ENCODE measurements at regions not wholly inside any gene's neighbourhood (a gene's known extent, or its start where the extent isn't known, plus 50 kb on each side); places are given as distances from the start of the nearest gene placed in this dataset.
"Not testable (repeated sequence)": the region's sequence is repeated elsewhere in the genome, so short reads cannot be mapped to it uniquely, and the experiment has no call there.

GRCh38 chr15:81939604-81940440 lies 106.0 kb downstream of the MEX3B start:
- no peak for DNase-seq (ENCODE audit: low spot score)

- DNase-seq (ENCODE audit: low spot score): no peak
These were observed 108.6 kb downstream of the MEX3B start for GRCh38 chr15:81937189-81937588.

GRCh38 chr15:81930582-81931369 lies 115.0 kb downstream of the MEX3B start:
- DNase-seq (ENCODE audit: low spot score): no peak

- DNase-seq (ENCODE audit: low spot score): no peak
These were observed 116.3 kb downstream of the MEX3B start for GRCh38 chr15:81929557-81929956.

- DNase-seq (ENCODE audit: low spot score): no peak
These were observed 118.8 kb downstream of the MEX3B start for GRCh38 chr15:81926981-81927380.

GRCh38 chr15:81924729-81925128 lies 121.1 kb downstream of the MEX3B start:
- DNase-seq (ENCODE audit: low spot score): no peak

- no peak for DNase-seq (ENCODE audit: low spot score)
These were observed 122.1 kb downstream of the MEX3B start for GRCh38 chr15:81923561-81924350.

- no peak for DNase-seq (ENCODE audit: low spot score)
These were observed 123.7 kb downstream of the MEX3B start for GRCh38 chr15:81922143-81922542.

- no peak for DNase-seq (ENCODE audit: low spot score)
These were observed 124.7 kb downstream of the MEX3B start for GRCh38 chr15:81921163-81921562.

GRCh38 chr15:81918767-81919166 lies 127.1 kb downstream of the MEX3B start:
- DNase-seq (ENCODE audit: low spot score): not testable (repeated sequence)

GRCh38 chr15:81916451-81916850 lies 129.4 kb downstream of the MEX3B start:
- DNase-seq (ENCODE audit: low spot score): no peak

GRCh38 chr15:81915990-81916389 lies 129.8 kb downstream of the MEX3B start:
- DNase-seq (ENCODE audit: low spot score): no peak

- DNase-seq (ENCODE audit: low spot score): no peak
These were observed 131.0 kb downstream of the MEX3B start for GRCh38 chr15:81914734-81915256.

GRCh38 chr15:81914333-81914732 lies 131.5 kb downstream of the MEX3B start:
- DNase-seq (ENCODE audit: low spot score): no peak

- no peak for DNase-seq (ENCODE audit: low spot score)
These were observed 134.5 kb downstream of the MEX3B start for GRCh38 chr15:81911022-81911971.

- DNase-seq (ENCODE audit: low spot score): no peak
These were observed 135.3 kb downstream of the MEX3B start for GRCh38 chr15:81910355-81911021.

- no peak for DNase-seq (ENCODE audit: low spot score)
These were observed 136.8 kb downstream of the MEX3B start for GRCh38 chr15:81909011-81909358.

- no peak for DNase-seq (ENCODE audit: low spot score)
These were observed 137.7 kb downstream of the MEX3B start for GRCh38 chr15:81908111-81908510.

- no peak for DNase-seq (ENCODE audit: low spot score)
These were observed 138.3 kb downstream of the MEX3B start for GRCh38 chr15:81907521-81907920.

GRCh38 chr15:81905889-81906288 lies 139.9 kb downstream of the MEX3B start:
- no peak for DNase-seq (ENCODE audit: low spot score)

GRCh38 chr15:81901319-81901718 lies 144.5 kb downstream of the MEX3B start:
- DNase-seq (ENCODE audit: low spot score): no peak

Data from LoVo (cell line).